GM12801 (cell line): ENCODE measurements at regions not wholly inside any gene's neighbourhood (a gene's known extent, or its start where the extent isn't known, plus 50 kb on each side); places are given as distances from the start of the nearest gene placed in this dataset.

ENCODE experiments used
- TF ChIP-seq, protein P1 (sequence below): IDR thresholded peaks from one replicate; pipeline ENCODE4 v1.5.1; 2011; ENCODE audit warnings: control low read depth; ENCODE audit not compliant: insufficient read length; ENCODE audit errors: extremely low read depth

DNA sequence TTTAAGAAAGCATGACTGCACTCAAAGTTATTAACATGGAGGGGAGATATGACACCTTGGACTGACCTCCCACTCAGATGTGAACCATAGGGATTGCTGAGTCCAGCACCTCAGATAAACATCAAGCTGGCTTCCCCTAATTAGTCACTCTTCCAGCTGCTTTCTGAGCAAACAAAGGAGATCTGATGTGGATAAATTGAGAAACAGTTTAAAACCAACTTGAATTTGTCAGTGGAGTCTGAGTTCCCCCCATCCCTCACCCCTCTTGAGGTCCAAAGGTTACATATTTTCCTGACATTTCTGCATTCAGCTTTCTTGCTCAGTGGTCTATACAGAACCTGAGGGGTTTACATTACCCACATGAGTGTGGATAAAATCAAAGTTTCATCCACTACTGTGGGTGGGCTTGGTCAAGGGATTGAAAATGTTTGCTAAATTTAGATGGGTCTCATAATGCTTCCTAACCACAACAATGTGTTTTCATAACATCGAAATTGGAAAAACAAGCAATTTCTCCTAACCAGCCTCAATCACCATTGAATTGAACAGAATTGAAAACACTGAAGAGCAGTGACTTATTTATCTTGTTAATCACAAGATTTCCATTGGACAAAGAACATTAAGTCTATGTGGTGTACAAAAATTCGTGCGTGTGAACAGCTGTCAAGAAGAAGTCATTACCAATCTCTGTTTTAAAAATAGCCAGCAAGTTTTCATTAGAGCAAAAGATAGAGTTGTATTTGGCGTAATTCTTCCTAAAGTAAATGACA lies 292.3 kb downstream of the METTL15 start:
- TF ChIP-seq, protein P1, sequence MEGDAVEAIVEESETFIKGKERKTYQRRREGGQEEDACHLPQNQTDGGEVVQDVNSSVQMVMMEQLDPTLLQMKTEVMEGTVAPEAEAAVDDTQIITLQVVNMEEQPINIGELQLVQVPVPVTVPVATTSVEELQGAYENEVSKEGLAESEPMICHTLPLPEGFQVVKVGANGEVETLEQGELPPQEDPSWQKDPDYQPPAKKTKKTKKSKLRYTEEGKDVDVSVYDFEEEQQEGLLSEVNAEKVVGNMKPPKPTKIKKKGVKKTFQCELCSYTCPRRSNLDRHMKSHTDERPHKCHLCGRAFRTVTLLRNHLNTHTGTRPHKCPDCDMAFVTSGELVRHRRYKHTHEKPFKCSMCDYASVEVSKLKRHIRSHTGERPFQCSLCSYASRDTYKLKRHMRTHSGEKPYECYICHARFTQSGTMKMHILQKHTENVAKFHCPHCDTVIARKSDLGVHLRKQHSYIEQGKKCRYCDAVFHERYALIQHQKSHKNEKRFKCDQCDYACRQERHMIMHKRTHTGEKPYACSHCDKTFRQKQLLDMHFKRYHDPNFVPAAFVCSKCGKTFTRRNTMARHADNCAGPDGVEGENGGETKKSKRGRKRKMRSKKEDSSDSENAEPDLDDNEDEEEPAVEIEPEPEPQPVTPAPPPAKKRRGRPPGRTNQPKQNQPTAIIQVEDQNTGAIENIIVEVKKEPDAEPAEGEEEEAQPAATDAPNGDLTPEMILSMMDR: no peak

DNA sequence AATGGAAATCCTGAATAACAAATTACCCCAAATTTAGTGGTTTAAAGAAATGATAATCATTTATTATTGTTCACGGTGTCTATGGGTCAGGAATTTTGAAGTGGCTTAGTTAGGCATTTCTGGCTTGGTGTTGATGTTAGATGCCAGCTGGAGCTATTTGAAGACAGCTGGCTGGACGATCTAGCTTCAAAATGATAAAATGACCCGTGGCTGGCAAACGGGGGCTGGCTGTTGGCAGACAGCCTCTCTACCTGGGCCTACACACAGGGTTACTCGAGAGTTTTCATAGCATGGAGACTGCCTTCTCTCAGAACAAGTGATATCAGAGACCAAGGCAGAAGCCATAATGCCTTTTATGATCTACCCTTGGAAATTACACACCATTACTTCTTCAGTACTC lies 285.2 kb downstream of the METTL15 start:
- TF ChIP-seq, protein P1: no peak

DNA sequence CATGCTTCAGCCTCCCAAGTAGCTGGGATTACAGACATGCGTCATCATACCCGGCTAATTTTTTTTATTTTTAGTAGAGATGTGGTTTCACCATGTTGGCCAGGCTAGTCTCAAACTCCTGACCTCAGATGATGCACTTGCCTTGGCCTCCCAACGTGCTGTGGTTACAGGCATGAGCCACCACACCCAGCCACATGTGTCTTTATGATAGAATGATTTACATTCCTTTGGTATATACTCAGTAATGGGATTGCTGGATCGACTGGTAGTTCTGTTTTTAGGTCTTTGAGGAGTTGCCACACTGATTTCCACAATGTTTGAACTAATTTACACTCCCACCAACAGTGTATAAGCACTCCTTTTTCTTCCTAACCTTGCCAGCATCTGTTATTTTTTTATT lies 276.2 kb downstream of the METTL15 start:
- TF ChIP-seq, protein P1: no peak

DNA sequence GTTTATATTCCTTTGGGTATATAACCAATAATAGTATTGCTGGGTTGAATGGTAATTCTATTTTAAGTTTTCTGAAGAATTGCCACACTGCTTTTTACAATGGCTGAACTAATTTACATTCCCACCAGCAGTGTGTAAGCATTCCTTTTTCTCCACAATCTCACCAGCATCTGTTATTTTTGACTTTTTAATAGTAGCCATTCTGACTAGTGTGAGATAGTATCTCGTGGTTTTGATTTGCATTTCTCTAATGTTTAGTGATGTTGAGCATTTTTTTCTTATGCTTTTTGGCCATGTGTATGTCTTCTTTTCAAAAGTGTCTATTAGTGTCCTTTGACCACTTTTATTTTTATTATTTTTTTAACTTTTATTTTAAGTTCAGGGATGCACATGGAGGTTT lies 275.3 kb downstream of the METTL15 start:
- TF ChIP-seq, protein P1: no peak
